Vagina (tissue), 2 donors: ENCODE measurements at regions not wholly inside any gene's neighbourhood (a gene's known extent, or its start where the extent isn't known, plus 50 kb on each side); places are given as distances from the start of the nearest gene placed in this dataset.

Experiments used
- CTCF ChIP-seq, 3 experiments: fragments of 450-650 bp in 2 of 3; fragments of 200-600 bp in 1 of 3; sonication (generic) in 1 of 3; IDR thresholded peaks; one replicate each; pipeline ENCODE4 v1.5.1; 2017 to 2019; ENCODE audit warnings: antibody characterized with exemption in 3 of 3, mild to moderate bottlenecking in 2 of 3, moderate library complexity in 2 of 3
- POLR2A ChIP-seq, 2 donors: fragments of 450-650 bp; IDR thresholded peaks; one replicate each; pipeline ENCODE4 v1.6.1; 2017; ENCODE audit warnings: antibody characterized with exemption in 2 of 2, mild to moderate bottlenecking in 2 of 2, moderate library complexity in 2 of 2
- POLR2AphosphoS5 ChIP-seq, 2 donors: sonication (generic); formaldehyde crosslinking; IDR thresholded peaks; one replicate each; pipeline ENCODE4 v1.9.0; 2017; ENCODE audit warnings: antibody characterized with exemption in 2 of 2, mild to moderate bottlenecking in 2 of 2, low read depth in 1 of 2; ENCODE audit not compliant: insufficient read depth in 1 of 2

- no peak for TF ChIP-seq CTCF (IDR thresholded peaks at IDR 0.05)
- no peak for TF ChIP-seq POLR2AphosphoS5 (IDR thresholded peaks at IDR 0.05; ENCODE audit: insufficient read depth in 1 of 2, low read depth in 1 of 2)
- no peak for TF ChIP-seq POLR2A (IDR thresholded peaks at IDR 0.05)
Observed at GRCh38 chr3:23068016-23068728, 135.0 kb upstream of the UBE2E2 start.
